Neural cell (in vitro differentiated cells): ENCODE measurements at regions not wholly inside any gene's neighbourhood (a gene's known extent, or its start where the extent isn't known, plus 50 kb on each side); places are given as distances from the start of the nearest gene placed in this dataset.

Experiments
- CTCF ChIP-seq: fragments of 450-650 bp; IDR thresholded peaks from 2 replicates; pipeline ENCODE4 v1.5.1; 2014; ENCODE audit warnings: antibody characterized with exemption, mild to moderate bottlenecking, moderate library complexity; ENCODE audit not compliant: poor library complexity, severe bottlenecking
- EP300 ChIP-seq: fragments of 450-650 bp; conservative IDR thresholded peaks from 2 replicates; pipeline ENCODE4 v1.6.1; 2014; ENCODE audit warnings: antibody characterized with exemption, mild to moderate bottlenecking, moderate library complexity; ENCODE audit not compliant: poor library complexity, severe bottlenecking
- EZH2 ChIP-seq: fragments of 200-600, 300-800 bp; shearing (Covaris generic), sonication (generic); IDR thresholded peaks from 2 replicates; pipeline ENCODE4 v1.6.1; 2014; ENCODE audit warnings: antibody characterized with exemption, low read length, borderline replicate concordance, mild to moderate bottlenecking; ENCODE audit not compliant: insufficient read depth, poor library complexity, severe bottlenecking
- POLR2AphosphoS5 ChIP-seq: IDR thresholded peaks from 2 replicates; pipeline ENCODE4 v1.6.1; 2012
- TAF1 ChIP-seq: IDR thresholded peaks from 2 replicates; pipeline ENCODE4 v1.6.1; 2012; ENCODE audit warnings: low read depth

DNA sequence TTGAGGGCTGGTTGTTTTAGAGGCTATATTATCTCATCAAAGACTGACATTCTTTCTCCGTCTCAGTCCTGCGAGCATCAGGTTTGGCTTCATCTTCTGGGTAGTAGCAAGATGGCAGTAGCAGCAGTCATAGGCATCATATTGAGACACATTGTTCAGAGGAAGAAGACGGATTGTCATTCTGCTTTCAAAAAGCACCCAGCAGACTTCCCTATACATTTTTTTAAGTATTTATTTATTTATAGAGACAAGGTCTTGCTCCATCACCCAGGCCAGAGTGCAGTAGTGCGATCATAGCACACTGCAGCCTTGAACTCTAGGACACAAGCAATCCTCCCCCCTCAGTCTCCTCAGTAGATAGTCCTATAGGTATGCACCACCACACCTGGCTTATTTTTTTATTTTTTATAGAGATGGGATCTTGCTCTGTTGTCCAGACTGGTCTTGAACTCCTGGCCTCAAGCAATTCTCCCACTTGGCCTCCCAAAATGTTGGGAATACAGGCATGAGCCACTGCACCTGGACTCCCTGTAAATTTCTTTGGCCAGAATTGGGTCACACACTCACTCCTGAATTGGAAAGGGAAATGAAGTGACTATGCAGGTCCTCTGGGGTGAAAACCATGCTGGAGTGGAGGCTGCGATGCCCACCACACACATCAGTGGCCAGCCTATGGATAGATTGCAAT, 125.4 kb downstream of the SLC38A6 start:
- no peak for TF ChIP-seq CTCF
- TF ChIP-seq EZH2, result no peak
- no peak for TF ChIP-seq EP300
- TF ChIP-seq TAF1, result no peak
- TF ChIP-seq POLR2AphosphoS5, result no peak
